ENCODE measurements at regions not wholly inside any gene's neighbourhood (a gene's known extent, or its start where the extent isn't known, plus 50 kb on each side); places are given as distances from the start of the nearest gene placed in this dataset.

- H3K9me3 ChIP-seq (ENCODE audit: control insufficient read depth, insufficient read depth, low read length): no peaks in the 10 kb centered on the region
- no peaks in the 10 kb centered on the region for H3K27me3 ChIP-seq (ENCODE audit: control insufficient read depth, insufficient read depth, low read length)
- TF ChIP-seq, protein P1, sequence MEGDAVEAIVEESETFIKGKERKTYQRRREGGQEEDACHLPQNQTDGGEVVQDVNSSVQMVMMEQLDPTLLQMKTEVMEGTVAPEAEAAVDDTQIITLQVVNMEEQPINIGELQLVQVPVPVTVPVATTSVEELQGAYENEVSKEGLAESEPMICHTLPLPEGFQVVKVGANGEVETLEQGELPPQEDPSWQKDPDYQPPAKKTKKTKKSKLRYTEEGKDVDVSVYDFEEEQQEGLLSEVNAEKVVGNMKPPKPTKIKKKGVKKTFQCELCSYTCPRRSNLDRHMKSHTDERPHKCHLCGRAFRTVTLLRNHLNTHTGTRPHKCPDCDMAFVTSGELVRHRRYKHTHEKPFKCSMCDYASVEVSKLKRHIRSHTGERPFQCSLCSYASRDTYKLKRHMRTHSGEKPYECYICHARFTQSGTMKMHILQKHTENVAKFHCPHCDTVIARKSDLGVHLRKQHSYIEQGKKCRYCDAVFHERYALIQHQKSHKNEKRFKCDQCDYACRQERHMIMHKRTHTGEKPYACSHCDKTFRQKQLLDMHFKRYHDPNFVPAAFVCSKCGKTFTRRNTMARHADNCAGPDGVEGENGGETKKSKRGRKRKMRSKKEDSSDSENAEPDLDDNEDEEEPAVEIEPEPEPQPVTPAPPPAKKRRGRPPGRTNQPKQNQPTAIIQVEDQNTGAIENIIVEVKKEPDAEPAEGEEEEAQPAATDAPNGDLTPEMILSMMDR (IDR thresholded peaks at IDR 0.05; ENCODE audit: low read depth, low read length): no peak
- POLR2A ChIA-PET: no interaction called here
- CTCF ChIA-PET: no interaction called here
- no peak overlapping the region for H3K27ac ChIP-seq (ENCODE audit: low read depth, low read length)
- no peak overlapping the region for H3K4me3 ChIP-seq (ENCODE audit: low read depth, low read length)
- no peak for DNase-seq (ENCODE audit: low read depth, low spot score)
Measured at GRCh38 chr9:12350775-12351174, 342.4 kb upstream of the TYRP1 start.

DNA sequence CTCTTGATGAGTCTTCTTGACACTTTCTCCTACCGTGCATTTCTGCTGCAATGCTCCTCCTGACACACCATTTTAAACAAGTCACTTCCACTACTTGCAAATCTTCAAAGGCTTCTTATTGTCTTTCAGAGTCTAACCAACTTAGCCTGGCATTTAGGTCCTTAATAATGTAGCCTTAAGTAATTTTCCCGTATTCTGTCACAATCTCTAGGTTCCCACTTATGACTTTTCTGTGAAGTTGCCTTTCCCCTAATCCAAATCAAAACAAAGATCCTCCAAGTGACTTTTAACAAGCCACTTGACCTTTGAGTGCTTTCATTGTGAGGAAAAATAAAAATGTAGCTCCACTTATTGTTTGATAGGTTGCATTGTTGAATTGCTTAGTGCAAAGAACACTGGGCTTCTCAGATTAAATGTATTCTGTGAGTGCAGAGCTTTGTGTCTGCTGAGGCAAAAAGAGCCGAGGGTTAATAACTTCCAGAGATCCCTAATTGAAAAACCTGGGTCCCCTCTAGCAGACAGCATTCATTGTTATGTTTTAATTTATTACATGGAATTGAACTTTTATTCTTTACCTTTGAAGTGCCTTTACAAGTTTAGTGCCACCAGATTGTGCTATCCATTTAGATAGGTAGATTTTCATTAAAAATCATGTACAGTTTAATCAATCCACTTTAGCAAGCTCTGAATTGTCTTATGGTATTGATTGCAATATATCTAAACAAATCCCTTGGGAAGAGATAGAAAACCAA, 341.7 kb upstream of the TYRP1 start:
- CTCF ChIA-PET: no interaction called here

GRCh38 chr9:12352045-12352315, 341.2 kb upstream of the TYRP1 start:
- no peaks in the 10 kb centered on the region for H3K9me3 ChIP-seq (ENCODE audit: control insufficient read depth, insufficient read depth, low read length)
- H3K27me3 ChIP-seq (ENCODE audit: control insufficient read depth, insufficient read depth, low read length): no peaks in the 10 kb centered on the region
- TF ChIP-seq, protein P1 (IDR thresholded peaks at IDR 0.05; ENCODE audit: low read depth, low read length): no peak
- CTCF ChIA-PET: no interaction called here
- POLR2A ChIA-PET: no interaction called here
- no peak overlapping the region for H3K4me3 ChIP-seq (ENCODE audit: low read depth, low read length)
- no peak for DNase-seq (ENCODE audit: low read depth, low spot score)
- no peak overlapping the region for H3K27ac ChIP-seq (ENCODE audit: low read depth, low read length)

More for the DNA sequence above, 341.7 kb upstream of the TYRP1 start:
- Histone ChIP-seq H3K27me3 (ENCODE audit: control insufficient read depth, insufficient read depth, low read length) (no peaks in the 10 kb centered on the region), H3K27ac (ENCODE audit: low read depth, low read length) (no peak overlapping the region), H3K9me3 (ENCODE audit: control insufficient read depth, insufficient read depth, low read length) (no peaks in the 10 kb centered on the region), H3K4me3 (ENCODE audit: low read depth, low read length) (no peak overlapping the region)
- no peak for DNase-seq (ENCODE audit: low read depth, low spot score)
- TF ChIP-seq, protein P1 (IDR thresholded peaks at IDR 0.05; ENCODE audit: low read depth, low read length): no peak
- POLR2A ChIA-PET: no interaction called here

DNA sequence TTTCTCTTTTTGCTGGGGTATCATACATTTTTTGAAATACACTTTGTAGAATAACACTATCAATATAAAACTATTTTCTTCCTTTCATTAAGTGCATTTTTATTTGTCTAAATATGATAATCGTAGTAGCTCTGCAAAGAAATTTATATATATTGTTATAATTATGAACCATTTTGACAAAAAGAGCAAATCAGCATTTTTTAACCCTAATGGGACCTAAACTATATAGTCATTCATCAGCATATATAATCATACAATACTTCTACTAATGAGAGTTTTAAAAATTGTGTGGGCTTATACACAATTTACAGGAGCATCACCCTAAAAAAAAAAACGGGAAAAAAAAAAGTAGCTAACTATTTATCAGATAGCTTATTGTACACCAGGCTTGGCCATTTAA, 329.7 kb upstream of the TYRP1 start:
- Histone ChIP-seq H3K27ac (ENCODE audit: low read depth, low read length) (no peak overlapping the region), H3K9me3 (ENCODE audit: control insufficient read depth, insufficient read depth, low read length) (no peaks in the 10 kb centered on the region), H3K4me3 (ENCODE audit: low read depth, low read length) (no peak overlapping the region), H3K27me3 (ENCODE audit: control insufficient read depth, insufficient read depth, low read length) (no peaks in the 10 kb centered on the region)
- CTCF ChIA-PET: no interaction called here
- POLR2A ChIA-PET: no interaction called here
- TF ChIP-seq, protein P1 (IDR thresholded peaks at IDR 0.05; ENCODE audit: low read depth, low read length): no peak
- DNase-seq (ENCODE audit: low read depth, low spot score): no peak

- Histone ChIP-seq H3K4me3 (ENCODE audit: low read depth, low read length) (no peak overlapping the region), H3K27me3 (ENCODE audit: control insufficient read depth, insufficient read depth, low read length) (no peaks in the 10 kb centered on the region), H3K27ac (ENCODE audit: low read depth, low read length) (no peak overlapping the region), H3K9me3 (ENCODE audit: control insufficient read depth, insufficient read depth, low read length) (no peaks in the 10 kb centered on the region)
- ChIA-PET CTCF (no interaction called here), POLR2A (no interaction called here)
- no peak for DNase-seq (ENCODE audit: low read depth, low spot score)
- TF ChIP-seq, protein P1 (IDR thresholded peaks at IDR 0.05; ENCODE audit: low read depth, low read length): no peak
Measured at GRCh38 chr9:12368569-12368968, 324.6 kb upstream of the TYRP1 start.
